IPS-18c (cell line): ENCODE measurements at regions not wholly inside any gene's neighbourhood (a gene's known extent, or its start where the extent isn't known, plus 50 kb on each side); places are given as distances from the start of the nearest gene placed in this dataset.
"Not testable (repeated sequence)": the region's sequence is repeated elsewhere in the genome, so short reads cannot be mapped to it uniquely, and the experiment has no call there.

ENCODE experiments used
- H3K4me3 ChIP-seq: 2 replicates; pipeline ENCODE4 v1.7.0; 2013; ENCODE audit warnings: low read depth, mild to moderate bottlenecking, low read length, moderate library complexity; ENCODE audit not compliant: insufficient read depth
- H3K9me3 ChIP-seq: one replicate; pipeline ENCODE4 v1.6.1; 2013; ENCODE audit warnings: mild to moderate bottlenecking, low read length, moderate library complexity; ENCODE audit not compliant: control insufficient read depth, insufficient read depth

- H3K9me3 ChIP-seq, result no peaks in the 10 kb centered on the region
- H3K4me3 ChIP-seq, result no peak overlapping the region
Measured at GRCh38 chrX:125089761-125090445, 229.8 kb upstream of the TEX13C start.

GRCh38 chrX:125093852-125094251, 225.8 kb upstream of the TEX13C start:
- H3K9me3 ChIP-seq, result no peaks in the 10 kb centered on the region

GRCh38 chrX:125094901-125095300, 224.8 kb upstream of the TEX13C start:
- Histone ChIP-seq H3K4me3 (no peak overlapping the region), H3K9me3 (no peaks in the 10 kb centered on the region)

More at GRCh38 chrX:125093852-125094251, 225.8 kb upstream of the TEX13C start:
- no peak overlapping the region for H3K4me3 ChIP-seq

GRCh38 chrX:125096469-125096868, 223.2 kb upstream of the TEX13C start:
- Histone ChIP-seq H3K9me3 (no peaks in the 10 kb centered on the region), H3K4me3 (no peak overlapping the region)

GRCh38 chrX:125096870-125097269, 222.8 kb upstream of the TEX13C start:
- H3K4me3 ChIP-seq, result no peak overlapping the region

GRCh38 chrX:125101971-125102755, 217.5 kb upstream of the TEX13C start:
- H3K4me3 ChIP-seq, result no peak overlapping the region
- H3K9me3 ChIP-seq, result no peaks in the 10 kb centered on the region

More at GRCh38 chrX:125096870-125097269, 222.8 kb upstream of the TEX13C start:
- no peaks in the 10 kb centered on the region for H3K9me3 ChIP-seq

- no peaks in the 10 kb centered on the region for H3K9me3 ChIP-seq
Measured at GRCh38 chrX:125103693-125104092, 216.0 kb upstream of the TEX13C start.

GRCh38 chrX:125108921-125109320, 210.8 kb upstream of the TEX13C start:
- no peak overlapping the region for H3K4me3 ChIP-seq
- no peaks in the 10 kb centered on the region for H3K9me3 ChIP-seq

More at GRCh38 chrX:125103693-125104092, 216.0 kb upstream of the TEX13C start:
- no peak overlapping the region for H3K4me3 ChIP-seq

GRCh38 chrX:125131164-125131563, 188.5 kb upstream of the TEX13C start:
- H3K4me3 ChIP-seq, result no peak overlapping the region
- peaks cover 2% of the 10 kb centered on the region for H3K9me3 ChIP-seq

GRCh38 chrX:125132274-125132673, 187.4 kb upstream of the TEX13C start:
- Histone ChIP-seq H3K9me3 (peaks cover 2% of the 10 kb centered on the region), H3K4me3 (no peak overlapping the region)

- peaks cover 6% of the 10 kb centered on the region for H3K9me3 ChIP-seq
- H3K4me3 ChIP-seq, result no peak overlapping the region
Measured at GRCh38 chrX:125137521-125137920, 182.2 kb upstream of the TEX13C start.

- no peak overlapping the region for H3K4me3 ChIP-seq
- no peaks in the 10 kb centered on the region for H3K9me3 ChIP-seq
Measured at GRCh38 chrX:125150231-125150630, 169.4 kb upstream of the TEX13C start.

- Histone ChIP-seq H3K9me3 (no peaks in the 10 kb centered on the region), H3K4me3 (no peak overlapping the region)
Measured at GRCh38 chrX:125151146-125151545, 168.5 kb upstream of the TEX13C start.

GRCh38 chrX:125152011-125152410, 167.7 kb upstream of the TEX13C start:
- Histone ChIP-seq H3K4me3 (no peak overlapping the region), H3K9me3 (no peaks in the 10 kb centered on the region)

- no peak overlapping the region for H3K4me3 ChIP-seq
- no peaks in the 10 kb centered on the region for H3K9me3 ChIP-seq
Measured at GRCh38 chrX:125153621-125154020, 166.1 kb upstream of the TEX13C start.

- H3K4me3 ChIP-seq, H3K9me3 ChIP-seq: not testable (repeated sequence)
Measured at GRCh38 chrX:125154288-125155257, 165.1 kb upstream of the TEX13C start.

GRCh38 chrX:125155296-125156033, 164.2 kb upstream of the TEX13C start:
- not testable (repeated sequence) for H3K4me3 ChIP-seq, H3K9me3 ChIP-seq
